ENCODE measurements at regions not wholly inside any gene's neighbourhood (a gene's known extent, or its start where the extent isn't known, plus 50 kb on each side); places are given as distances from the start of the nearest gene placed in this dataset.

DNA sequence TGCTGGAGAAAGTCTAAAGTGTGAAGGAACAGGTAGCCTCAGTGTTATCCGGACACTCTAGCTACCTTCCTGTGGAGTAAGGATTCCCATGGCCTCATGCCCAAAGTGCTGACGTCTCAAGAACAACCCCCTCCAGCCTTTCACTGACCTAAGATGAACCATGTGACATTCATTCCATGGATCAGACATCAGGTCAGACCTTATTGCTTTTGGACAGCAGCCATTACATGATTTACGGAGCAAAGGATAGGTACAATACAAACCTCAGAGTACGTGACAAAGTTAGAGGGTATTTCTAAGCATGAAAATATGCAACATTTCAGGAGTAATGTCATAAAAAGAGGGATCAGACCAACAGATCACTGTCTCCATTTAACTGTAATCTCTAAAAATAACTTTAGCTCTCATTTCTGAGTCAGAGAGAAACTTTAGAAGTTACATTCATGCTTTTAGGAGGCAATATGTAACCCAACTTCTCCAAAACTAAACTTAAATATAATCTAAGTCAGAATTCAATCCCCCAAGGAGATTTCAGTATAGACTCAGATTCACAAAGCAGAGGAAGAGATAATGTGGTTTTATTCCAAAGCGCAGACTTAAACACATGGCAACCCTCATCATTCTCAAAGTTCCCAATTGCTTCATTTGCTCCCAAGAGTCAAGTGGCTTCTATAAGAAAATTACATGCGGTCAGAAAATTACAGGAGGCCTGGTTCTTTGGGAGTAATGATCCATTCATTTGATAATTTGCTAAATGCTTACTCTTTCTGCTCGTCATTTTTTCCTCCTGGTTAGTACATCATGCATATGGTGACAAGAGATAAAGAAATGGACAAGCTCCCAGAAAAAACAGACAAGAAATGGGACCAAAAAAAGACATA lies 280.4 kb downstream of the SETD4 start:
- no peak for TF ChIP-seq RAD21 (IDR thresholded peaks at IDR 0.05; ENCODE audit: low read depth)
- TF ChIP-seq YY1 (IDR thresholded peaks at IDR 0.05; ENCODE audit: low read depth) = no peak
- TF ChIP-seq, protein P1, sequence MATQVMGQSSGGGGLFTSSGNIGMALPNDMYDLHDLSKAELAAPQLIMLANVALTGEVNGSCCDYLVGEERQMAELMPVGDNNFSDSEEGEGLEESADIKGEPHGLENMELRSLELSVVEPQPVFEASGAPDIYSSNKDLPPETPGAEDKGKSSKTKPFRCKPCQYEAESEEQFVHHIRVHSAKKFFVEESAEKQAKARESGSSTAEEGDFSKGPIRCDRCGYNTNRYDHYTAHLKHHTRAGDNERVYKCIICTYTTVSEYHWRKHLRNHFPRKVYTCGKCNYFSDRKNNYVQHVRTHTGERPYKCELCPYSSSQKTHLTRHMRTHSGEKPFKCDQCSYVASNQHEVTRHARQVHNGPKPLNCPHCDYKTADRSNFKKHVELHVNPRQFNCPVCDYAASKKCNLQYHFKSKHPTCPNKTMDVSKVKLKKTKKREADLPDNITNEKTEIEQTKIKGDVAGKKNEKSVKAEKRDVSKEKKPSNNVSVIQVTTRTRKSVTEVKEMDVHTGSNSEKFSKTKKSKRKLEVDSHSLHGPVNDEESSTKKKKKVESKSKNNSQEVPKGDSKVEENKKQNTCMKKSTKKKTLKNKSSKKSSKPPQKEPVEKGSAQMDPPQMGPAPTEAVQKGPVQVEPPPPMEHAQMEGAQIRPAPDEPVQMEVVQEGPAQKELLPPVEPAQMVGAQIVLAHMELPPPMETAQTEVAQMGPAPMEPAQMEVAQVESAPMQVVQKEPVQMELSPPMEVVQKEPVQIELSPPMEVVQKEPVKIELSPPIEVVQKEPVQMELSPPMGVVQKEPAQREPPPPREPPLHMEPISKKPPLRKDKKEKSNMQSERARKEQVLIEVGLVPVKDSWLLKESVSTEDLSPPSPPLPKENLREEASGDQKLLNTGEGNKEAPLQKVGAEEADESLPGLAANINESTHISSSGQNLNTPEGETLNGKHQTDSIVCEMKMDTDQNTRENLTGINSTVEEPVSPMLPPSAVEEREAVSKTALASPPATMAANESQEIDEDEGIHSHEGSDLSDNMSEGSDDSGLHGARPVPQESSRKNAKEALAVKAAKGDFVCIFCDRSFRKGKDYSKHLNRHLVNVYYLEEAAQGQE (IDR thresholded peaks at IDR 0.05; ENCODE audit: low read depth) = no peak
- no peak for TF ChIP-seq ZBTB7A (IDR thresholded peaks at IDR 0.05; ENCODE audit: low read depth)
- TF ChIP-seq EP300 (IDR thresholded peaks at IDR 0.05; ENCODE audit: borderline replicate concordance) = no peak
- TF ChIP-seq, protein P2, sequence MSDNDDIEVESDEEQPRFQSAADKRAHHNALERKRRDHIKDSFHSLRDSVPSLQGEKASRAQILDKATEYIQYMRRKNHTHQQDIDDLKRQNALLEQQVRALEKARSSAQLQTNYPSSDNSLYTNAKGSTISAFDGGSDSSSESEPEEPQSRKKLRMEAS (IDR thresholded peaks at IDR 0.05) = no peak

Measured in Ishikawa (cell line).